ENCODE measurements at regions not wholly inside any gene's neighbourhood (a gene's known extent, or its start where the extent isn't known, plus 50 kb on each side); places are given as distances from the start of the nearest gene placed in this dataset.
A peak's percentile ranks its signal among the peaks of the same experiment; 100 is the strongest.
"Not testable (repeated sequence)": the region's sequence is repeated elsewhere in the genome, so short reads cannot be mapped to it uniquely, and the experiment has no call there.

DNA sequence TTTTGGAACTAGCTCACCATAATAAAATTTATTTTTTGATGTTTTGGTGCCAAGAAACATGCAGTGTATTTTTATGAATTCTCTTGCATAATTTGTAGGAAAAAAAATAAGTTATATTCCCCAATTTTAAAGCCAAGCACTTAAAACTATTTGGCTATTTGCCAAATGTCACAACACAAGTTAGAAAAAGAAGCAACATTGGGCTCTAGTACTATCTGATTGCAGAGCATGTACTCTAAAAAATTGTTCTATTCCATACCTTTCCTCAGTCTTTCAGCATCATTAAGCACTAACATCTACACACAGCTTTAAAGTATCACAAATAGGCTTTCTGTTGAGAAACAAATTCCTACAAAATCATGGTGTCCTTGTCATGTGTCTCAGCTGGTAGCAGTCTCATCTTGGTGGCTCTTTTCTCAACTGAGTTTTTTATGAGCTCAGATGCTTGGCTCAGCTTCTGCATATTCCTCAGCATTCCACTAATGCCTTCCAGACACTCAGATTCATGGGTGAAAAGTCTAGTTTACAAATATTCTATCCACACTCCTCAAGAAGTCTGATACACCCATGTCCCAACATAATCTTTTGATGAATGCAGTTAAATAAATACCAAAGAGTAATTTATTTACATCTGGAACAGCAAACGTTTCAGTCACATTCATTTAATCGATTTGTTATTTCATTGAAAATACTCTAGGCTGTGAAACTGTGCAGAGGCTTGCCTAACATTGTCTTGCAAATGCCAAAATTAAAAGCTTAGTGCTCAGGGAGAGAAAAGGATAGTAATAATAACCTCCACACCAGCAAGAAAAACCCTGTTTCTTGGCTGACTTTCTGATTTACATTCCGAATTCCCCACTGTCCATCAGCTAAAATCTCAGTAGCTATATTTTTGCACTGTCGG is 2209.9 kb downstream of the PCDH7 start:
- DNase-seq (ENCODE audit: low read depth), result peak; percentile 1
- TF ChIP-seq, protein P1, sequence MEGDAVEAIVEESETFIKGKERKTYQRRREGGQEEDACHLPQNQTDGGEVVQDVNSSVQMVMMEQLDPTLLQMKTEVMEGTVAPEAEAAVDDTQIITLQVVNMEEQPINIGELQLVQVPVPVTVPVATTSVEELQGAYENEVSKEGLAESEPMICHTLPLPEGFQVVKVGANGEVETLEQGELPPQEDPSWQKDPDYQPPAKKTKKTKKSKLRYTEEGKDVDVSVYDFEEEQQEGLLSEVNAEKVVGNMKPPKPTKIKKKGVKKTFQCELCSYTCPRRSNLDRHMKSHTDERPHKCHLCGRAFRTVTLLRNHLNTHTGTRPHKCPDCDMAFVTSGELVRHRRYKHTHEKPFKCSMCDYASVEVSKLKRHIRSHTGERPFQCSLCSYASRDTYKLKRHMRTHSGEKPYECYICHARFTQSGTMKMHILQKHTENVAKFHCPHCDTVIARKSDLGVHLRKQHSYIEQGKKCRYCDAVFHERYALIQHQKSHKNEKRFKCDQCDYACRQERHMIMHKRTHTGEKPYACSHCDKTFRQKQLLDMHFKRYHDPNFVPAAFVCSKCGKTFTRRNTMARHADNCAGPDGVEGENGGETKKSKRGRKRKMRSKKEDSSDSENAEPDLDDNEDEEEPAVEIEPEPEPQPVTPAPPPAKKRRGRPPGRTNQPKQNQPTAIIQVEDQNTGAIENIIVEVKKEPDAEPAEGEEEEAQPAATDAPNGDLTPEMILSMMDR (conservative IDR thresholded peaks at IDR 0.05; ENCODE audit: low read length), result no peak
- H3K4me3 ChIP-seq (ENCODE audit: low read length), result no peak overlapping the region

DNA sequence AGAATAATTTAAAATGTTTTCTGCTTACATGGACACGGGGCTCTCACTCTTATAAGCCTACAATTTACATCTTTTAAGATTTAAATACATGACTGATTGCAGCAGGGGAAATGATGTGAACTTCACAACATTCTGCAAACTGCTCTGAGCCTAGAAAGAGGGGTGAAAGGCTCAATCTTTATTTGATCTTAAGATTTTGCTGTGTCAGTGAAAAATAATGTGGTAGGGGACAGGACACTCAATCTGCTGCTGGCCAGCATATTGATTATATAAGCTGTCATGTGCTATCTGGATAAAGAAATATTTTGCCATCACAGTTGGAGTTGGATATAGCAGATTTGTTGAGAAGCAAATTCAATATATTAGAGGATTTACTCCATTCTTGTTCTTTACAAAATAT is 2210.5 kb downstream of the PCDH7 start:
- H3K4me3 ChIP-seq (ENCODE audit: low read length), result no peak overlapping the region
- TF ChIP-seq, protein P1 (conservative IDR thresholded peaks at IDR 0.05; ENCODE audit: low read length), result no peak
- DNase-seq (ENCODE audit: low read depth), result no peak

DNA sequence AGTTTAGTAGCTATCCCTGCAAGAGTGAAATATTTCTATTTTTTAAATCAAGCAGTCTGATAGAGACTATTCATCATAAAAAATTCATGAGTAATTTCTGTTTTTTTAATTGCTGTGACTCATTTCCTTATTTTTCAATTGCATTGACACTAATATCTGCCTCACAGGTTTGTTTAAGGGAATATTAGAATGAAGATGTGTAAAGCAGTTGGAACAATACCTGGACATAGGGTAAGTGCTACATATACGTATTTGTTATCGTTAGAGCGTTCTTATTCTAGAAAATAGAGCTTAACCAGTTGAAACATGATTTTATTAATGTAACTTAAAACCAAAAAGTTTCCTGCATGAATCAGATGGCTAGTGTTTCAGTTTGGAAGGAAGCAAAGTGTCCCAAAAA is 2211.3 kb downstream of the PCDH7 start:
- DNase-seq (ENCODE audit: low read depth), result no peak
- TF ChIP-seq, protein P1 (conservative IDR thresholded peaks at IDR 0.05; ENCODE audit: low read length), result no peak
- H3K4me3 ChIP-seq (ENCODE audit: low read length), result no peak overlapping the region

DNA sequence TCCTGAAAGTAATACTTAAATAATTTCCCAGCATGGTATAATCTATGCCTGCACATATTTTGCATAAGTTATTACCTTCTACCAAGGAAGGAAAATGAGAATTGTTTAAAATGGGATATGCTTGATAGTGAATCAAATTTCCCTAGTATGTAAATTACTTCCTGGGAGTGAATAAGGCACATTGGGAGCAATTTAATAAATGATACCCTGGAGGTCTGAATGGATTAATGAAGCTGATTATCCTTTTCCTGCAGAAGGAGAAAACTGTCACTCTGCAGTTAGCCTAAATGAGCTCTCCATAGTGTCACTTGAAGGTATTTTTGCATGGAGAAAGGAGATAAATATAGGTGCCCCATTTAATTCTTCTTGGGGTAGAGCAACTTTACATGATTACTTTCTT is 2212.0 kb downstream of the PCDH7 start:
- H3K4me3 ChIP-seq (ENCODE audit: low read length), result no peak overlapping the region
- TF ChIP-seq, protein P1 (conservative IDR thresholded peaks at IDR 0.05; ENCODE audit: low read length), result no peak
- DNase-seq (ENCODE audit: low read depth), result no peak

DNA sequence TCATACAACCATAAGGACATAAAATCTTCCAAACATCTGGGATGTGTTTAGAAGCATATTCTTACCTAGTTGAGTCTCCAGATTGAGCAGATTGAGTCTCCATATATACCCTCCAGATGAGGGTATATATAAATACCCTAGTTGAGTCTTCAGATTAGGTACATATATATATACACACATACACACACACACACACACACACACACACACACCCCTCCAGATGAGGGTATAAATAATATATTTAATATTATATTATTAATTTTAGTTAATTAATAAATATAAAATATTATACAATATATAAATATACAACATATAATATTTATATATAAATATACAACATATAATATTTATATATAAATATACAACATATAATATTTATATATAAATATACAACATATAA is 2219.1 kb downstream of the PCDH7 start:
- DNase-seq (ENCODE audit: low read depth); H3K4me3 ChIP-seq (ENCODE audit: low read length): not testable (repeated sequence)

DNA sequence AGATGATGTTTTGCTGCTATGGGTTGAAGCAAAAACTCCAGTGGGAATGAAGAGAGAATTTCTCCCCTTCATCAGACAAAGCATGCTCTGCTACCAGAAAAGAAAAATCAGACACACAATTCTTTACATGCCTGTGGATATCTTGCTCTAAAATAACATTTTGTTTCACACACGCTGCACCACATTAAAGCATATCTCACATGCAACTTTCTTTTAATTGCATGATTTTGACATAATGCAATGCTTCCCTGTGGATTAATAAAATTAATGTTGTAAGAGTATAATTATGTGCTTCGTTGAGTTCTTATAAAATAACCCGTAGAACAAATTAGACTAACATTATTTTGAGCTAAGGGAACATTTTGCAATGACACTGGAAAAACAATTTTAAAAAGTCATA is 2230.7 kb downstream of the PCDH7 start:
- TF ChIP-seq, protein P1 (conservative IDR thresholded peaks at IDR 0.05; ENCODE audit: low read length), result no peak
- no peak for DNase-seq (ENCODE audit: low read depth)
- no peak overlapping the region for H3K4me3 ChIP-seq (ENCODE audit: low read length)

DNA sequence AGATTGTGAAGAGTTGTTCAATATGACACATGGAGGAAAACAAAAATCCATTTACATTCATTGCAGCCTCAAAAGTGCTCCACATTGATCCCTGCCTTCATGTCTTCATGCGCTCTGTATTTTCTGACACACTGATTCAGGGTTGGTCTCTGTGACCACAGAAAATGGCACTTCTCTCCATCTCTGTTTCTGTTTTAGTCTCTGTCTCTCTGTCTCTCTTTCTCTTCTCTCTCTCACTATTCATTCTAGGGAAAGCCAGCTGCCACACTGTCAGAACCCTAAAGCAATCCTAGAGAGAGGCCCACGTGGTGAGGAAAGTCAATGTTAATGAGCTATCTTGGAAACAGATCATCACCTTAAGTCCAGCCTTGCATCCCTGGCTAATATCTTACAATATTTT is 2238.4 kb downstream of the PCDH7 start:
- no peak for DNase-seq (ENCODE audit: low read depth)
- TF ChIP-seq, protein P1 (conservative IDR thresholded peaks at IDR 0.05; ENCODE audit: low read length), result no peak
- H3K4me3 ChIP-seq (ENCODE audit: low read length), result no peak overlapping the region
